ENCODE measurements at regions not wholly inside any gene's neighbourhood (a gene's known extent, or its start where the extent isn't known, plus 50 kb on each side); places are given as distances from the start of the nearest gene placed in this dataset.

GRCh38 chr6:9404351-9405146, 969.2 kb upstream of the SLC35B3 start:
- intact Hi-C loops (cut with micrococcal nuclease; ENCODE audit: unreplicated experiment) (no loop called here), in situ Hi-C loops (cut with HindIII; ENCODE audit: low pct_unique_long_range_greater_than_20kb, low sequenced_read_pairs) (no loop called here)
- no peaks in the 10 kb centered on the region for H3K9me3 ChIP-seq (ENCODE audit: control insufficient read depth, insufficient read depth, low read depth, low read length)
- peak overlapping the region in 1 of 2 experiments; percentile 23; a peak in 2 of 4 replicates for H3K4me3 ChIP-seq (ENCODE audit: low read depth in 2 of 2, low read length in 2 of 2)
- H3K27ac ChIP-seq (ENCODE audit: low read length) = peak overlapping the region; percentile 86
- BruUV-seq (replicated peaks) = no TSS peak
- no peaks in the 10 kb centered on the region for H3K36me3 ChIP-seq (ENCODE audit: control insufficient read depth, insufficient read depth, low read length)
- DNase-seq (ENCODE audit: low read depth, low spot score) (no peak), ATAC-seq (peak; percentile 74)
- TF ChIP-seq TCF7L2 (IDR thresholded peaks at IDR 0.05; ENCODE audit: low read depth, low read length) (peak; percentile 80), SIN3A (IDR thresholded peaks at IDR 0.05; ENCODE audit: borderline replicate concordance, insufficient read depth, low read depth, low read length) (no peak), REST (IDR thresholded peaks at IDR 0.05; ENCODE audit: insufficient read depth in 1 of 2, low read depth in 2 of 2, low read length in 1 of 2) (no peak)
- no peaks in the 10 kb centered on the region for H3K27me3 ChIP-seq (ENCODE audit: control insufficient read depth, insufficient read depth, low read length)
- POLR2A ChIA-PET = no interaction called here
- peaks cover 42% of the 10 kb centered on the region for H3K4me1 ChIP-seq (ENCODE audit: control insufficient read depth, insufficient read depth, low read length)
- CTCF ChIA-PET = no interaction called here

GRCh38 chr6:9403736-9404135, 968.4 kb upstream of the SLC35B3 start:
- in situ Hi-C loops (cut with HindIII; ENCODE audit: low pct_unique_long_range_greater_than_20kb, low sequenced_read_pairs) (no loop called here), intact Hi-C loops (cut with micrococcal nuclease; ENCODE audit: unreplicated experiment) (no loop called here)
- DNase-seq (ENCODE audit: low read depth, low spot score) (no peak), ATAC-seq (no peak)
- Histone ChIP-seq H3K27me3 (ENCODE audit: control insufficient read depth, insufficient read depth, low read length) (no peaks in the 10 kb centered on the region), H3K36me3 (ENCODE audit: control insufficient read depth, insufficient read depth, low read length) (no peaks in the 10 kb centered on the region), H3K4me1 (ENCODE audit: control insufficient read depth, insufficient read depth, low read length) (peaks cover 37% of the 10 kb centered on the region), H3K4me3 (ENCODE audit: low read depth in 2 of 2, low read length in 2 of 2) (no peak overlapping the region), H3K9me3 (ENCODE audit: control insufficient read depth, insufficient read depth, low read depth, low read length) (peaks cover 4% of the 10 kb centered on the region; the same call in 1 of the 2 replicates), H3K27ac (ENCODE audit: low read length) (peak overlapping the region; percentile 86)
- TF ChIP-seq REST (IDR thresholded peaks at IDR 0.05; ENCODE audit: insufficient read depth in 1 of 2, low read depth in 2 of 2, low read length in 1 of 2) = no peak
- TF ChIP-seq SIN3A (IDR thresholded peaks at IDR 0.05; ENCODE audit: borderline replicate concordance, insufficient read depth, low read depth, low read length) = no peak
- TF ChIP-seq TCF7L2 (IDR thresholded peaks at IDR 0.05; ENCODE audit: low read depth, low read length) = no peak
- TF ChIP-seq POLR2AphosphoS5 (IDR thresholded peaks at IDR 0.05; ENCODE audit: low read depth, low read length) = no peak
- no peak for TF ChIP-seq CTCF (IDR thresholded peaks at IDR 0.05)
- no TSS peak for BruUV-seq (replicated peaks)
- ChIA-PET CTCF (no interaction called here), POLR2A (no interaction called here)

Data from Panc1 (cell line).